DOHH2 (cell line): ENCODE measurements at regions not wholly inside any gene's neighbourhood (a gene's known extent, or its start where the extent isn't known, plus 50 kb on each side); places are given as distances from the start of the nearest gene placed in this dataset.

Source experiments
- CTCF ChIP-seq: fragments of 200-600 bp; sonication (generic); IDR thresholded peaks from one replicate; pipeline ENCODE4 v1.5.1; 2014; ENCODE audit warnings: antibody characterized with exemption, mild to moderate bottlenecking, low read depth, low read length; ENCODE audit not compliant: poor library complexity, severe bottlenecking
- EZH2phosphoT487 ChIP-seq: fragments of 200-600 bp; sonication (generic); IDR thresholded peaks from 2 replicates; pipeline ENCODE4 v1.6.1; 2017; ENCODE audit warnings: borderline replicate concordance, mild to moderate bottlenecking, antibody characterized with exemption, low read length, moderate library complexity, mixed read lengths

GRCh38 chr4:32192991-32193390 is 1472.8 kb downstream of the PCDH7 start:
- no peak for TF ChIP-seq CTCF
- TF ChIP-seq EZH2phosphoT487: no peak
